ENCODE measurements at regions not wholly inside any gene's neighbourhood (a gene's known extent, or its start where the extent isn't known, plus 50 kb on each side); places are given as distances from the start of the nearest gene placed in this dataset.

DNA sequence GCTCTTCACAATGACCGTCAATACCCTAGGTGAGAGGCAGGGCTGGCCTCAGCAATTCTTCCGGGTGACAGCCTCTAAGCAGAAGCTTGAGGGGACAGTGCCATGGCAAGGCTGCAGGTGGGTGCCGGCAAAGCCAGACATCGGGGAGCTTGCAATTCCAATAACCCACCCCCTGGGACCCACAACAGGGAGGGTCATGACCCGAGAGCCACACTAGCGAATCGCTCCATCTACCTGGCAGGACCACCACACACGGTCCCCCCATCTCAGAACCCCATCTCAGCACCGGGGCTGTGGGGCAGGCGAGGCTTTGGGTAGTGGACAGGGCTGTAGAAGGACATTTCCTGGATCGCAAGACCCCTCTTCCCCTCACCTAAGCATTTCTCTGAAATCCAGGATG, 177.2 kb downstream of the ACKR3 start:
- Histone ChIP-seq H3K9me3 (ENCODE audit: control insufficient read depth in 4 of 4, insufficient read depth in 3 of 4, low read length in 3 of 4) (no peaks in the 10 kb centered on the region), H3K4me1 (ENCODE audit: control insufficient read depth in 5 of 5, insufficient read depth in 5 of 5, low read length in 5 of 5) (peaks cover 0 to 67% (median 30%) of the 10 kb centered on the region in 5 donors), H3K9ac (ENCODE audit: insufficient read depth in 1 of 2, low read length in 2 of 2) (no peak overlapping the region), H3K27ac (ENCODE audit: low read depth in 1 of 2, low read length in 1 of 2) (no peak overlapping the region), H3K4me3 (no peak overlapping the region), H3K36me3 (ENCODE audit: control insufficient read depth in 4 of 4, insufficient read depth in 4 of 4, low read length in 4 of 4) (no peaks in the 10 kb centered on the region), H3K27me3 (ENCODE audit: control insufficient read depth in 3 of 3, insufficient read depth in 3 of 3, low read length in 2 of 3) (no peaks in the 10 kb centered on the region)
- no peak for ATAC-seq (ENCODE audit: insufficient read depth, low FRiP score)
- TF ChIP-seq CTCF (IDR thresholded peaks at IDR 0.05; ENCODE audit: control extremely low read depth, extremely low read depth), result no peak
- 95 to 98% methylated on average over 11 of the region's 11 CpGs for WGBS, 2 donors
- no peak for DNase-seq

- H3K9me3 ChIP-seq (ENCODE audit: control insufficient read depth in 4 of 4, insufficient read depth in 3 of 4, low read length in 3 of 4), result no peaks in the 10 kb centered on the region
- peaks cover 0 to 61% (median 26%) of the 10 kb centered on the region in 5 donors for H3K4me1 ChIP-seq (ENCODE audit: control insufficient read depth in 5 of 5, insufficient read depth in 5 of 5, low read length in 5 of 5)
- no peaks in the 10 kb centered on the region for H3K36me3 ChIP-seq (ENCODE audit: control insufficient read depth in 4 of 4, insufficient read depth in 4 of 4, low read length in 4 of 4)
- no peaks in the 10 kb centered on the region for H3K27me3 ChIP-seq (ENCODE audit: control insufficient read depth in 3 of 3, insufficient read depth in 3 of 3, low read length in 2 of 3)
- H3K27ac ChIP-seq (ENCODE audit: low read depth in 1 of 2, low read length in 1 of 2), result no peak overlapping the region
- no peak overlapping the region for H3K9ac ChIP-seq (ENCODE audit: insufficient read depth in 1 of 2, low read length in 2 of 2)
- DNase-seq (no peak), ATAC-seq (ENCODE audit: insufficient read depth, low FRiP score) (no peak)
- H3K4me3 ChIP-seq, result no peak overlapping the region
- WGBS, 2 donors, result 91 to 96% methylated on average over 7 of the region's 7 CpGs
- no peak for TF ChIP-seq CTCF (IDR thresholded peaks at IDR 0.05; ENCODE audit: control extremely low read depth, extremely low read depth)
Observed at GRCh38 chr2:236747426-236747825, 177.8 kb downstream of the ACKR3 start.

DNA sequence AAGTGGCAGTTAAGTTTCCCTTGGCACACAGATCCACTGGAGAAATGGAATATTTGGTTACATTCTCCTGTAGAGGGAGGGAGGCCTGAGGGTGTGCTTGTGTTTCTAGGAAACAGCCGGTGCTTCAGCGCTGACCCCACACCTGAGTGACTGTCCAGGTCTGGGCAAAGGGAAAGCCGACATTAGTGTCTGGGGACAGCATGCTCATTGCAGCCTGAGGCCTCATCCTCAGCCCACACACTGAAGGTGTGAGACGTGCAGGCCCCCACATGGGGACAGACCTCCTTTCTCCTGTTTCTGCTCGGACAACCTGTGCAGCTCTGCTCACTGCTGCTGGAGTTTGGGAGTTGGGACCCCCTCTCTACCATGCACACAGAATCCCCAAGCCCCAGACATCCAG, 178.3 kb downstream of the ACKR3 start:
- no peak for ATAC-seq (ENCODE audit: insufficient read depth, low FRiP score)

More for the DNA sequence above, 178.3 kb downstream of the ACKR3 start:
- H3K27ac ChIP-seq (ENCODE audit: low read depth in 1 of 2, low read length in 1 of 2), result no peak overlapping the region
- no peaks in the 10 kb centered on the region for H3K27me3 ChIP-seq (ENCODE audit: control insufficient read depth in 3 of 3, insufficient read depth in 3 of 3, low read length in 2 of 3)
- WGBS, 2 donors, result 87 to 92% methylated on average over 5 of the region's 5 CpGs
- TF ChIP-seq CTCF (IDR thresholded peaks at IDR 0.05; ENCODE audit: control extremely low read depth, extremely low read depth), result no peak
- DNase-seq, result no peak
- H3K4me1 ChIP-seq (ENCODE audit: control insufficient read depth in 5 of 5, insufficient read depth in 5 of 5, low read length in 5 of 5), result peaks cover 0 to 56% (median 25%) of the 10 kb centered on the region in 5 donors
- H3K4me3 ChIP-seq, result no peak overlapping the region
- H3K9me3 ChIP-seq (ENCODE audit: control insufficient read depth in 4 of 4, insufficient read depth in 3 of 4, low read length in 3 of 4), result no peaks in the 10 kb centered on the region
- H3K36me3 ChIP-seq (ENCODE audit: control insufficient read depth in 4 of 4, insufficient read depth in 4 of 4, low read length in 4 of 4), result no peaks in the 10 kb centered on the region
- H3K9ac ChIP-seq (ENCODE audit: insufficient read depth in 1 of 2, low read length in 2 of 2), result no peak overlapping the region
